Nephron (organoid): ENCODE measurements at regions not wholly inside any gene's neighbourhood (a gene's known extent, or its start where the extent isn't known, plus 50 kb on each side); places are given as distances from the start of the nearest gene placed in this dataset.

Experiments
- H3K27ac Mint-ChIP-seq, 3 experiments: 2 replicates each; pipeline ENCODE4 v1.8.0; 2020; ENCODE audit warnings: mixed read lengths in 3 of 3, mild to moderate bottlenecking in 2 of 3, moderate library complexity in 1 of 3
- H3K27me3 Mint-ChIP-seq: 2 replicates; pipeline ENCODE4 v1.8.0; 2021; ENCODE audit warnings: low read depth, mild to moderate bottlenecking, moderate library complexity, mixed read lengths
- H3K36me3 Mint-ChIP-seq: 2 replicates; pipeline ENCODE4 v1.8.0; 2020; ENCODE audit warnings: low read depth, mixed read lengths
- H3K4me1 Mint-ChIP-seq: 2 replicates; pipeline ENCODE4 v1.8.0; 2020; ENCODE audit warnings: mixed read lengths
- H3K4me3 Mint-ChIP-seq, 3 experiments: 2 replicates each; pipeline ENCODE4 v1.8.0; 2020; ENCODE audit warnings: mild to moderate bottlenecking in 3 of 3, mixed read lengths in 3 of 3, moderate library complexity in 2 of 3
- H3K9me3 Mint-ChIP-seq: 2 replicates; pipeline ENCODE4 v1.8.0; 2020; ENCODE audit warnings: mixed read lengths
- CTCF ChIP-seq, 3 experiments: fragments of 200-600 bp; sonication (generic); IDR thresholded peaks; one replicate each; pipeline ENCODE4 v1.5.0; 2021; ENCODE audit warnings: antibody characterized with exemption in 3 of 3; ENCODE audit not compliant: unreplicated experiment in 3 of 3

DNA sequence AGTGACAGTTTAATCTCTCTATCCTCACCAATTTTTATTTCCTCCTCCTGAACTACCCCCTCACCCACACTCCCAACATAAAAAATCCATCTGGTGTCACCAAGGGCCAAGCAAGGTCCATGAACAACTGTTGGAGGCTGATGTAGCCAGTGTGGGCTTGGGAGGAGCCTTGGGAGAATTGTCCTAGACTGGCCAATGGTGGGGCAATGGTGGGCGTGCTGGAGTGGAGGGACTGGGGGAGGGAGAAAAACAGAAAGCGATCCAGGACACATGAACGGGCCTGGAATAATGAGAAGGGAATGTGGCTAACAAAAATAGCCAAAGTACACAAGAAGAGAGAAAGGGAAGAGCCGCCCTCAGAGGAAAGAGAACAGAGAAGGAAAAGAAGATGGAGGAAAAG lies 272.6 kb downstream of the ENC1 start:
- H3K4me3 Mint-ChIP-seq, result peak overlapping the region in 1 of 3 experiments; percentile 8
- H3K27me3 Mint-ChIP-seq, result peaks cover 3% of the 10 kb centered on the region
- TF ChIP-seq CTCF (IDR thresholded peaks at IDR 0.05; ENCODE audit: unreplicated experiment in 3 of 3), result no peak
- H3K9me3 Mint-ChIP-seq, result peaks cover 10% of the 10 kb centered on the region
- peaks cover 52% of the 10 kb centered on the region for H3K4me1 Mint-ChIP-seq
- H3K27ac Mint-ChIP-seq, result peak overlapping the region; percentile 69 to 81 (median 74)
- H3K36me3 Mint-ChIP-seq, result no peaks in the 10 kb centered on the region

- no peak overlapping the region for H3K4me3 Mint-ChIP-seq
- H3K27ac Mint-ChIP-seq, result peak overlapping the region; percentile 69 to 81 (median 74)
- H3K27me3 Mint-ChIP-seq, result peaks cover 3% of the 10 kb centered on the region
- no peak for TF ChIP-seq CTCF (IDR thresholded peaks at IDR 0.05; ENCODE audit: unreplicated experiment in 3 of 3)
- no peaks in the 10 kb centered on the region for H3K36me3 Mint-ChIP-seq
- H3K4me1 Mint-ChIP-seq, result peaks cover 58% of the 10 kb centered on the region
- H3K9me3 Mint-ChIP-seq, result peaks cover 10% of the 10 kb centered on the region
Observed at GRCh38 chr5:74367241-74367733, 273.2 kb downstream of the ENC1 start.

- H3K36me3 Mint-ChIP-seq, result no peaks in the 10 kb centered on the region
- no peak overlapping the region for H3K27ac Mint-ChIP-seq
- H3K9me3 Mint-ChIP-seq, result peaks cover 10% of the 10 kb centered on the region
- no peak overlapping the region for H3K4me3 Mint-ChIP-seq
- TF ChIP-seq CTCF (IDR thresholded peaks at IDR 0.05; ENCODE audit: unreplicated experiment in 3 of 3), result no peak
- peaks cover 59% of the 10 kb centered on the region for H3K4me1 Mint-ChIP-seq
- H3K27me3 Mint-ChIP-seq, result peaks cover 3% of the 10 kb centered on the region
Observed at GRCh38 chr5:74365723-74366122, 274.8 kb downstream of the ENC1 start.

DNA sequence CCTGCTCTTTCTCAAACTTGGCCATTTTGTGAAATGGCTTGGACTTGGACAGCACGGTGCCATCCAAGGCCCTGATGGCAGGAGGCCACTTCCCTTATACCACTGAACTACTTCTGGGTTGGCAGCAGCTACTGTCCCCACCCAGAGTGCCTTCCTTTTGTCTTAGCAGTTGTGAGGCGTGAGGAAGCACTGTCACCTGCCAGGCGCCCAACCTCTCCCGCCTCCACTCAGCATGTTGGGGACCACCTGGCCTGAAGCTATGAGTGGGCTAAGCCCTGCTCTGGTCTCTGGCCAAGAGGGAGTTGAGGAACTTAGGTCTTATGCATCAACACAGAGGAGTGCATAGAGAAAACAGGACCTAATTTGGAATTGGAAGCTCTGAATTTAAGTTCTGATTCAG lies 276.0 kb downstream of the ENC1 start:
- H3K4me1 Mint-ChIP-seq, result peaks cover 59% of the 10 kb centered on the region
- H3K9me3 Mint-ChIP-seq, result peaks cover 10% of the 10 kb centered on the region
- peak overlapping the region in 2 of 3 experiments; percentile 29 to 66 for H3K27ac Mint-ChIP-seq
- no peaks in the 10 kb centered on the region for H3K36me3 Mint-ChIP-seq
- H3K4me3 Mint-ChIP-seq, result no peak overlapping the region
- H3K27me3 Mint-ChIP-seq, result peaks cover under 1% of the 10 kb centered on the region
- TF ChIP-seq CTCF (IDR thresholded peaks at IDR 0.05; ENCODE audit: unreplicated experiment in 3 of 3), result no peak

- Mint-ChIP-seq H3K27ac (peak overlapping the region in 2 of 3 experiments; percentile 15 to 29), H3K27me3 (no peaks in the 10 kb centered on the region), H3K36me3 (no peaks in the 10 kb centered on the region), H3K9me3 (peaks cover 10% of the 10 kb centered on the region), H3K4me1 (peaks cover 60% of the 10 kb centered on the region), H3K4me3 (no peak overlapping the region)
- TF ChIP-seq CTCF (IDR thresholded peaks at IDR 0.05; ENCODE audit: unreplicated experiment in 3 of 3), result no peak
Observed at GRCh38 chr5:74363603-74364205, 276.8 kb downstream of the ENC1 start.
